Fibroblast of lung (primary cell): ENCODE measurements at regions not wholly inside any gene's neighbourhood (a gene's known extent, or its start where the extent isn't known, plus 50 kb on each side); places are given as distances from the start of the nearest gene placed in this dataset.

Experiments used
- DNase-seq, 2 donors: peaks; one replicate each; pipeline versions ENCODE4 v3.0.0 to v3.0.0-alpha.2; 2010; ENCODE audit warnings: low read depth in 2 of 2
- H2AFZ ChIP-seq: 2 replicates; pipeline ENCODE4 v1.5.1; 2012; ENCODE audit warnings: low read length, control low read depth, inconsistent platforms
- H3K27ac ChIP-seq: 2 replicates; pipeline ENCODE4 v1.5.1; 2011; ENCODE audit warnings: low read length, control low read depth; ENCODE audit not compliant: insufficient read depth
- H3K27me3 ChIP-seq: 2 replicates; pipeline ENCODE4 v1.5.1; 2011; ENCODE audit warnings: mild to moderate bottlenecking, low read length; ENCODE audit not compliant: control insufficient read depth, insufficient read depth
- H3K36me3 ChIP-seq: 2 replicates; pipeline ENCODE4 v1.5.1; 2011; ENCODE audit warnings: low read length; ENCODE audit not compliant: control insufficient read depth, insufficient read depth
- H3K4me1 ChIP-seq: 2 replicates; pipeline ENCODE4 v1.5.1; 2011; ENCODE audit warnings: low read length; ENCODE audit not compliant: control insufficient read depth, insufficient read depth; ENCODE audit errors: extremely low read depth
- H3K4me2 ChIP-seq: 2 replicates; pipeline ENCODE4 v1.5.1; 2011; ENCODE audit warnings: low read length, control low read depth; ENCODE audit not compliant: insufficient read depth; ENCODE audit errors: extremely low read depth
- H3K4me3 ChIP-seq, 4 experiments: fragments of 200-600 bp in 1 of 4; sonication (generic) in 1 of 4; replicated peaks in 1 of 4; 2 replicates each; pipeline ENCODE4 v1.5.1; 2011 to 2016; ENCODE audit warnings: low read length in 4 of 4, low read depth in 3 of 4, mild to moderate bottlenecking in 3 of 4, control low read depth in 2 of 4, inconsistent platforms in 1 of 4, mixed read lengths in 1 of 4; ENCODE audit not compliant: insufficient read depth in 1 of 4; ENCODE audit errors: control extremely low read depth in 1 of 4
- H3K79me2 ChIP-seq: 2 replicates; pipeline ENCODE4 v1.5.1; 2012; ENCODE audit warnings: mild to moderate bottlenecking, low read length, inconsistent platforms; ENCODE audit not compliant: control insufficient read depth, insufficient read depth
- H3K9ac ChIP-seq: 2 replicates; pipeline ENCODE4 v1.5.1; 2011; ENCODE audit warnings: mild to moderate bottlenecking, low read length, control low read depth; ENCODE audit not compliant: insufficient read depth
- H3K9me3 ChIP-seq: 2 replicates; pipeline ENCODE4 v1.5.1; 2012; ENCODE audit warnings: low read depth, low read length; ENCODE audit not compliant: control insufficient read depth, insufficient read depth
- H4K20me1 ChIP-seq: 2 replicates; pipeline ENCODE4 v1.5.1; 2011; ENCODE audit warnings: low read length; ENCODE audit not compliant: control insufficient read depth, insufficient read depth; ENCODE audit errors: extremely low read depth
- CTCF ChIP-seq, 2 donors: IDR thresholded peaks in 1 of 2; conservative IDR thresholded peaks in 1 of 2; 1 replicate in 1 of 2; 2 replicates in 1 of 2; pipeline ENCODE4 v1.5.1; 2011 to 2012; ENCODE audit warnings: low read length in 2 of 2, control low read depth in 1 of 2, inconsistent platforms in 1 of 2, low read depth in 1 of 2, mild to moderate bottlenecking in 1 of 2
- EZH2 ChIP-seq: IDR thresholded peaks from 2 replicates; pipeline ENCODE4 v1.5.1; 2012; ENCODE audit warnings: low read length, control low read depth, mild to moderate bottlenecking; ENCODE audit errors: missing control alignments

- no peaks in the 10 kb centered on the region for H4K20me1 ChIP-seq
- no peak overlapping the region for H3K27ac ChIP-seq
- no peaks in the 10 kb centered on the region for H3K79me2 ChIP-seq
- H3K4me2 ChIP-seq: no peak overlapping the region
- no peaks in the 10 kb centered on the region for H3K4me1 ChIP-seq
- H3K36me3 ChIP-seq: no peaks in the 10 kb centered on the region
- H3K4me3 ChIP-seq: no peak overlapping the region
- no peak overlapping the region for H3K9ac ChIP-seq
- H2AFZ ChIP-seq: no peak overlapping the region
- no peaks in the 10 kb centered on the region for H3K27me3 ChIP-seq
- TF ChIP-seq EZH2 (no peak), CTCF (conservative IDR thresholded peaks at IDR 0.05 in 1 of 2, IDR thresholded peaks at IDR 0.05 in 1 of 2; ENCODE audit: low read depth in 1 of 2, low read length in 2 of 2) (no peak)
- no peaks in the 10 kb centered on the region for H3K9me3 ChIP-seq
- DNase-seq: no peak
These were observed 96.3 kb upstream of the ENPP6 start for GRCh38 chr4:184313702-184314659.

GRCh38 chr4:184313058-184313581 lies 95.4 kb upstream of the ENPP6 start:
- no peaks in the 10 kb centered on the region for H3K27me3 ChIP-seq

More at GRCh38 chr4:184313058-184313581, 95.4 kb upstream of the ENPP6 start:
- Histone ChIP-seq H2AFZ (no peak overlapping the region), H3K4me3 (no peak overlapping the region), H3K9ac (no peak overlapping the region), H3K79me2 (no peaks in the 10 kb centered on the region), H3K36me3 (no peaks in the 10 kb centered on the region), H3K27ac (no peak overlapping the region), H3K4me2 (no peak overlapping the region), H3K4me1 (no peaks in the 10 kb centered on the region), H3K9me3 (no peaks in the 10 kb centered on the region), H4K20me1 (no peaks in the 10 kb centered on the region)
- no peak for DNase-seq
- no peak for TF ChIP-seq EZH2
- TF ChIP-seq CTCF (conservative IDR thresholded peaks at IDR 0.05 in 1 of 2, IDR thresholded peaks at IDR 0.05 in 1 of 2; ENCODE audit: low read depth in 1 of 2, low read length in 2 of 2): no peak
